CD4-positive, alpha-beta T cell treated with Interferon gamma for 1 hour (primary cell): ENCODE measurements at regions not wholly inside any gene's neighbourhood (a gene's known extent, or its start where the extent isn't known, plus 50 kb on each side); places are given as distances from the start of the nearest gene placed in this dataset.
"Not testable (repeated sequence)": the region's sequence is repeated elsewhere in the genome, so short reads cannot be mapped to it uniquely, and the experiment has no call there.

Experiments
- DNase-seq: peaks from one replicate; pipeline ENCODE4 v3.0.0-alpha.2; 2020

GRCh38 chr3:197618408-197618807 is 62.6 kb upstream of the BDH1 start:
- DNase-seq: not testable (repeated sequence)

GRCh38 chr3:197615430-197615829 is 59.7 kb upstream of the BDH1 start:
- no peak for DNase-seq

- not testable (repeated sequence) for DNase-seq
Observed at GRCh38 chr3:197614134-197614533, 58.4 kb upstream of the BDH1 start.

- DNase-seq: peak; percentile 39
Observed at GRCh38 chr3:197613199-197613598, 57.4 kb upstream of the BDH1 start.

- no peak for DNase-seq
Observed at GRCh38 chr3:197611255-197611654, 55.5 kb upstream of the BDH1 start.

- no peak for DNase-seq
Observed at GRCh38 chr3:197606468-197606867, 50.7 kb upstream of the BDH1 start.
